Activated naive CD8-positive, alpha-beta T cell treated with anti-CD3 and anti-CD28 coated beads, Interleukin-2, amount 50 U/mL, for 24 hours (primary cell): ENCODE measurements at regions not wholly inside any gene's neighbourhood (a gene's known extent, or its start where the extent isn't known, plus 50 kb on each side); places are given as distances from the start of the nearest gene placed in this dataset.

Source experiments
- ATAC-seq: fragments of 150-1000 bp; cut with Tn5 transposase; one replicate; pipeline ENCODE4 v1.10.0; 2021
- DNase-seq: peaks from one replicate; pipeline ENCODE4 v3.0.0; 2021
- H3K27ac Mint-ChIP-seq: one replicate; pipeline ENCODE4 v1.8.0; 2021; ENCODE audit warnings: mild to moderate bottlenecking, mixed read lengths
- H3K27me3 Mint-ChIP-seq: one replicate; pipeline ENCODE4 v1.8.0; 2021; ENCODE audit warnings: mixed read lengths
- H3K36me3 Mint-ChIP-seq: one replicate; pipeline ENCODE4 v1.8.0; 2021; ENCODE audit warnings: low read depth, mixed read lengths
- H3K4me1 Mint-ChIP-seq: one replicate; pipeline ENCODE4 v1.8.0; 2021; ENCODE audit warnings: mixed read lengths
- H3K4me3 Mint-ChIP-seq: one replicate; pipeline ENCODE4 v1.8.0; 2021; ENCODE audit warnings: mild to moderate bottlenecking, moderate library complexity, mixed read lengths
- H3K9me3 Mint-ChIP-seq: one replicate; pipeline ENCODE4 v1.8.0; 2021; ENCODE audit warnings: mixed read lengths

GRCh38 chr18:33814546-33814945, 236.5 kb downstream of the ASXL3 start:
- Mint-ChIP-seq H3K9me3 (peaks cover 7% of the 10 kb centered on the region), H3K27me3 (no peaks in the 10 kb centered on the region), H3K4me3 (no peak overlapping the region), H3K4me1 (no peaks in the 10 kb centered on the region), H3K27ac (no peak overlapping the region), H3K36me3 (no peaks in the 10 kb centered on the region)
- DNase-seq (no peak), ATAC-seq (no peak)

GRCh38 chr18:33812186-33812585, 234.2 kb downstream of the ASXL3 start:
- Mint-ChIP-seq H3K27ac (no peak overlapping the region), H3K27me3 (no peaks in the 10 kb centered on the region), H3K9me3 (peaks cover 7% of the 10 kb centered on the region), H3K4me3 (no peak overlapping the region), H3K4me1 (no peaks in the 10 kb centered on the region), H3K36me3 (no peaks in the 10 kb centered on the region)
- DNase-seq, result no peak
- ATAC-seq, result no peak

GRCh38 chr18:33805592-33805991, 227.6 kb downstream of the ASXL3 start:
- Mint-ChIP-seq H3K27ac (no peak overlapping the region), H3K27me3 (no peaks in the 10 kb centered on the region), H3K9me3 (peaks cover 3% of the 10 kb centered on the region), H3K4me1 (no peaks in the 10 kb centered on the region), H3K4me3 (no peak overlapping the region), H3K36me3 (no peaks in the 10 kb centered on the region)
- no peak for ATAC-seq
- no peak for DNase-seq

- H3K9me3 Mint-ChIP-seq, result peaks cover 3% of the 10 kb centered on the region
- H3K27me3 Mint-ChIP-seq, result no peaks in the 10 kb centered on the region
- ATAC-seq, result no peak
- no peaks in the 10 kb centered on the region for H3K36me3 Mint-ChIP-seq
- DNase-seq, result no peak
- no peak overlapping the region for H3K4me3 Mint-ChIP-seq
- no peak overlapping the region for H3K27ac Mint-ChIP-seq
- no peaks in the 10 kb centered on the region for H3K4me1 Mint-ChIP-seq
Observed at GRCh38 chr18:33804258-33804657, 226.2 kb downstream of the ASXL3 start.

- H3K27me3 Mint-ChIP-seq, result no peaks in the 10 kb centered on the region
- peaks cover 3% of the 10 kb centered on the region for H3K9me3 Mint-ChIP-seq
- H3K27ac Mint-ChIP-seq, result no peak overlapping the region
- no peak overlapping the region for H3K4me3 Mint-ChIP-seq
- H3K36me3 Mint-ChIP-seq, result no peaks in the 10 kb centered on the region
- H3K4me1 Mint-ChIP-seq, result no peaks in the 10 kb centered on the region
- DNase-seq (no peak), ATAC-seq (no peak)
Observed at GRCh38 chr18:33803636-33804035, 225.6 kb downstream of the ASXL3 start.

GRCh38 chr18:33802955-33803354, 224.9 kb downstream of the ASXL3 start:
- no peaks in the 10 kb centered on the region for H3K27me3 Mint-ChIP-seq
- no peak overlapping the region for H3K27ac Mint-ChIP-seq
- no peak for DNase-seq
- no peak for ATAC-seq
- no peaks in the 10 kb centered on the region for H3K4me1 Mint-ChIP-seq
- no peaks in the 10 kb centered on the region for H3K36me3 Mint-ChIP-seq
- peaks cover 3% of the 10 kb centered on the region for H3K9me3 Mint-ChIP-seq
- no peak overlapping the region for H3K4me3 Mint-ChIP-seq
